UCSD-AML1 (cell line): ENCODE measurements at regions not wholly inside any gene's neighbourhood (a gene's known extent, or its start where the extent isn't known, plus 50 kb on each side); places are given as distances from the start of the nearest gene placed in this dataset.
A peak's percentile ranks its signal among the peaks of the same experiment; 100 is the strongest.

ENCODE experiments used
- DNase-seq: peaks from one replicate; lab custom pipeline; 2025; ENCODE audit not compliant: unreplicated experiment; lab: John Stamatoyannopoulos, UW

GRCh38 chr4:38310446-38311043 lies 350.3 kb downstream of the PTTG2 start:
- DNase-seq: no peak

GRCh38 chr4:38311495-38312126 lies 351.4 kb downstream of the PTTG2 start:
- no peak for DNase-seq

GRCh38 chr4:38313175-38313574 lies 350.8 kb upstream of the KLF3 start:
- no peak for DNase-seq

- DNase-seq: no peak
These were observed 349.9 kb upstream of the KLF3 start for GRCh38 chr4:38313999-38314561.

- DNase-seq: no peak
These were observed 349.3 kb upstream of the KLF3 start for GRCh38 chr4:38314663-38315062.

GRCh38 chr4:38315286-38315685 lies 348.7 kb upstream of the KLF3 start:
- no peak for DNase-seq

GRCh38 chr4:38316045-38316444 lies 348.0 kb upstream of the KLF3 start:
- DNase-seq: no peak

- DNase-seq: no peak
These were observed 346.8 kb upstream of the KLF3 start for GRCh38 chr4:38317041-38317674.

- peak; percentile 91 for DNase-seq
These were observed 345.1 kb upstream of the KLF3 start for GRCh38 chr4:38318737-38319455.

GRCh38 chr4:38319456-38320342 lies 344.3 kb upstream of the KLF3 start:
- peak; percentile 94 for DNase-seq

- no peak for DNase-seq
These were observed 343.7 kb upstream of the KLF3 start for GRCh38 chr4:38320343-38320695.

- DNase-seq: no peak
These were observed 343.2 kb upstream of the KLF3 start for GRCh38 chr4:38320833-38321232.

GRCh38 chr4:38322714-38323113 lies 341.3 kb upstream of the KLF3 start:
- no peak for DNase-seq

- DNase-seq: no peak
These were observed 340.8 kb upstream of the KLF3 start for GRCh38 chr4:38323141-38323641.

- no peak for DNase-seq
These were observed 339.0 kb upstream of the KLF3 start for GRCh38 chr4:38324861-38325628.

- DNase-seq: no peak
These were observed 338.4 kb upstream of the KLF3 start for GRCh38 chr4:38325629-38325913.

GRCh38 chr4:38326499-38326898 lies 337.5 kb upstream of the KLF3 start:
- no peak for DNase-seq

- DNase-seq: no peak
These were observed 336.8 kb upstream of the KLF3 start for GRCh38 chr4:38327174-38327573.

GRCh38 chr4:38328989-38329729 lies 334.8 kb upstream of the KLF3 start:
- DNase-seq: no peak
